Neural cell (in vitro differentiated cells): ENCODE measurements at regions not wholly inside any gene's neighbourhood (a gene's known extent, or its start where the extent isn't known, plus 50 kb on each side); places are given as distances from the start of the nearest gene placed in this dataset.

Experiments
- H2AFZ ChIP-seq: fragments of 200-600, 300-800 bp; sonication (generic), shearing (Covaris generic); 2 replicates; pipeline ENCODE4 v1.6.0; 2014; ENCODE audit warnings: low read depth, mild to moderate bottlenecking, antibody characterized with exemption, low read length, moderate library complexity
- H3F3A ChIP-seq: fragments of 200-600 bp; shearing (Covaris generic); 2 replicates; pipeline ENCODE4 v1.6.1; 2016; ENCODE audit warnings: mild to moderate bottlenecking, moderate library complexity, mixed read lengths, antibody characterized with exemption, low read length; ENCODE audit not compliant: insufficient read depth, poor library complexity, severe bottlenecking
- H3K27ac ChIP-seq: fragments of 200-600, 300-800 bp; sonication (generic), shearing (Covaris generic); 2 replicates; pipeline ENCODE4 v1.5.1; 2014; ENCODE audit warnings: mild to moderate bottlenecking, low read length, moderate library complexity
- H3K27me3 ChIP-seq: fragments of 300-800, 200-600 bp; sonication (generic), shearing (Covaris generic); 2 replicates; pipeline ENCODE4 v1.6.0; 2014; ENCODE audit warnings: mild to moderate bottlenecking, low read depth, low read length, moderate library complexity; ENCODE audit not compliant: insufficient read depth
- H3K36me3 ChIP-seq: fragments of 300-800, 200-600 bp; sonication (generic), shearing (Covaris generic); 2 replicates; pipeline ENCODE4 v1.5.1; 2014; ENCODE audit warnings: mild to moderate bottlenecking, antibody characterized with exemption, low read length, moderate library complexity; ENCODE audit not compliant: insufficient read depth
- H3K4me2 ChIP-seq: fragments of 300-800, 200-600 bp; sonication (generic), shearing (Covaris generic); 2 replicates; pipeline ENCODE4 v1.6.0; 2014; ENCODE audit warnings: mild to moderate bottlenecking, low read length
- H3K4me3 ChIP-seq: fragments of 300-800, 200-600 bp; sonication (generic), shearing (Covaris generic); 2 replicates; pipeline ENCODE4 v1.5.1; 2014; ENCODE audit warnings: mild to moderate bottlenecking, low read length, moderate library complexity
- H3K79me2 ChIP-seq: fragments of 200-600 bp; shearing (Covaris generic); replicated peaks from 2 replicates; pipeline ENCODE4 v1.6.0; 2014; ENCODE audit warnings: mild to moderate bottlenecking, low read length, moderate library complexity; ENCODE audit not compliant: insufficient read depth
- H3K9ac ChIP-seq: fragments of 300-800, 200-600 bp; sonication (generic), shearing (Covaris generic); 2 replicates; pipeline ENCODE4 v1.6.1; 2016; ENCODE audit warnings: mild to moderate bottlenecking, low read length, mixed read lengths
- H3K9me2 ChIP-seq: fragments of 200-600 bp; shearing (Covaris generic); 2 replicates; pipeline ENCODE4 v1.6.1; 2016; ENCODE audit warnings: mild to moderate bottlenecking, low read length, mixed read lengths; ENCODE audit not compliant: insufficient read depth
- H3K9me3 ChIP-seq: fragments of 200-600, 300-800 bp; sonication (generic), shearing (Covaris generic); 2 replicates; pipeline ENCODE4 v1.6.1; 2016; ENCODE audit warnings: mild to moderate bottlenecking, mixed run types, low read length, moderate library complexity, mixed read lengths
- H4K20me1 ChIP-seq: fragments of 200-600 bp; shearing (Covaris generic); 2 replicates; pipeline ENCODE4 v1.6.1; 2016; ENCODE audit warnings: mild to moderate bottlenecking, mixed run types; ENCODE audit not compliant: insufficient read depth
- EP300 ChIP-seq: fragments of 450-650 bp; conservative IDR thresholded peaks from 2 replicates; pipeline ENCODE4 v1.6.1; 2014; ENCODE audit warnings: antibody characterized with exemption, mild to moderate bottlenecking, moderate library complexity; ENCODE audit not compliant: poor library complexity, severe bottlenecking
- EZH2 ChIP-seq: fragments of 200-600, 300-800 bp; shearing (Covaris generic), sonication (generic); IDR thresholded peaks from 2 replicates; pipeline ENCODE4 v1.6.1; 2014; ENCODE audit warnings: antibody characterized with exemption, low read length, borderline replicate concordance, mild to moderate bottlenecking; ENCODE audit not compliant: insufficient read depth, poor library complexity, severe bottlenecking
- MXI1 ChIP-seq: fragments of 450-650 bp; conservative IDR thresholded peaks from 2 replicates; pipeline ENCODE4 v1.6.1; 2014; ENCODE audit warnings: antibody characterized with exemption, mild to moderate bottlenecking; ENCODE audit not compliant: poor library complexity, severe bottlenecking
- POLR2AphosphoS5 ChIP-seq: IDR thresholded peaks from 2 replicates; pipeline ENCODE4 v1.6.1; 2012
- RAD21 ChIP-seq: fragments of 450-650 bp; conservative IDR thresholded peaks from 2 replicates; pipeline ENCODE4 v1.6.1; 2014; ENCODE audit warnings: antibody characterized with exemption, mild to moderate bottlenecking, moderate library complexity
- SMC3 ChIP-seq: fragments of 450-650 bp; conservative IDR thresholded peaks from 2 replicates; pipeline ENCODE4 v1.6.1; 2014; ENCODE audit warnings: antibody characterized with exemption, mild to moderate bottlenecking, moderate library complexity; ENCODE audit not compliant: poor library complexity
- TAF1 ChIP-seq: IDR thresholded peaks from 2 replicates; pipeline ENCODE4 v1.6.1; 2012; ENCODE audit warnings: low read depth
- TF ChIP-seq, protein P1 (sequence below): fragments of 450-650 bp; IDR thresholded peaks from 2 replicates; pipeline ENCODE4 v1.5.1; 2014; ENCODE audit warnings: antibody characterized with exemption, mild to moderate bottlenecking, moderate library complexity; ENCODE audit not compliant: poor library complexity, severe bottlenecking
- TF ChIP-seq, protein P2 (sequence below): IDR thresholded peaks from 2 replicates; pipeline ENCODE4 v1.6.1; 2012; ENCODE audit warnings: borderline replicate concordance

GRCh38 chr18:60599995-60600394, 227.4 kb upstream of the MC4R start:
- no peaks in the 10 kb centered on the region for H3K9me2 ChIP-seq
- TF ChIP-seq SMC3 (no peak), TAF1 (no peak), EZH2 (no peak), RAD21 (no peak)

GRCh38 chr18:60601249-60601648, 228.7 kb upstream of the MC4R start:
- Histone ChIP-seq H3K9ac (no peak overlapping the region), H3K36me3 (no peaks in the 10 kb centered on the region), H3K4me2 (no peak overlapping the region), H3K4me3 (no peak overlapping the region), H2AFZ (no peak overlapping the region), H3K79me2 (no peaks in the 10 kb centered on the region), H3F3A (no peaks in the 10 kb centered on the region), H4K20me1 (no peaks in the 10 kb centered on the region), H3K27ac (no peak overlapping the region), H3K27me3 (no peaks in the 10 kb centered on the region), H3K9me2 (no peaks in the 10 kb centered on the region), H3K9me3 (no peaks in the 10 kb centered on the region)
- TF ChIP-seq SMC3 (no peak), MXI1 (no peak)
- TF ChIP-seq, protein P1, sequence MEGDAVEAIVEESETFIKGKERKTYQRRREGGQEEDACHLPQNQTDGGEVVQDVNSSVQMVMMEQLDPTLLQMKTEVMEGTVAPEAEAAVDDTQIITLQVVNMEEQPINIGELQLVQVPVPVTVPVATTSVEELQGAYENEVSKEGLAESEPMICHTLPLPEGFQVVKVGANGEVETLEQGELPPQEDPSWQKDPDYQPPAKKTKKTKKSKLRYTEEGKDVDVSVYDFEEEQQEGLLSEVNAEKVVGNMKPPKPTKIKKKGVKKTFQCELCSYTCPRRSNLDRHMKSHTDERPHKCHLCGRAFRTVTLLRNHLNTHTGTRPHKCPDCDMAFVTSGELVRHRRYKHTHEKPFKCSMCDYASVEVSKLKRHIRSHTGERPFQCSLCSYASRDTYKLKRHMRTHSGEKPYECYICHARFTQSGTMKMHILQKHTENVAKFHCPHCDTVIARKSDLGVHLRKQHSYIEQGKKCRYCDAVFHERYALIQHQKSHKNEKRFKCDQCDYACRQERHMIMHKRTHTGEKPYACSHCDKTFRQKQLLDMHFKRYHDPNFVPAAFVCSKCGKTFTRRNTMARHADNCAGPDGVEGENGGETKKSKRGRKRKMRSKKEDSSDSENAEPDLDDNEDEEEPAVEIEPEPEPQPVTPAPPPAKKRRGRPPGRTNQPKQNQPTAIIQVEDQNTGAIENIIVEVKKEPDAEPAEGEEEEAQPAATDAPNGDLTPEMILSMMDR, result no peak
- TF ChIP-seq, protein P2, sequence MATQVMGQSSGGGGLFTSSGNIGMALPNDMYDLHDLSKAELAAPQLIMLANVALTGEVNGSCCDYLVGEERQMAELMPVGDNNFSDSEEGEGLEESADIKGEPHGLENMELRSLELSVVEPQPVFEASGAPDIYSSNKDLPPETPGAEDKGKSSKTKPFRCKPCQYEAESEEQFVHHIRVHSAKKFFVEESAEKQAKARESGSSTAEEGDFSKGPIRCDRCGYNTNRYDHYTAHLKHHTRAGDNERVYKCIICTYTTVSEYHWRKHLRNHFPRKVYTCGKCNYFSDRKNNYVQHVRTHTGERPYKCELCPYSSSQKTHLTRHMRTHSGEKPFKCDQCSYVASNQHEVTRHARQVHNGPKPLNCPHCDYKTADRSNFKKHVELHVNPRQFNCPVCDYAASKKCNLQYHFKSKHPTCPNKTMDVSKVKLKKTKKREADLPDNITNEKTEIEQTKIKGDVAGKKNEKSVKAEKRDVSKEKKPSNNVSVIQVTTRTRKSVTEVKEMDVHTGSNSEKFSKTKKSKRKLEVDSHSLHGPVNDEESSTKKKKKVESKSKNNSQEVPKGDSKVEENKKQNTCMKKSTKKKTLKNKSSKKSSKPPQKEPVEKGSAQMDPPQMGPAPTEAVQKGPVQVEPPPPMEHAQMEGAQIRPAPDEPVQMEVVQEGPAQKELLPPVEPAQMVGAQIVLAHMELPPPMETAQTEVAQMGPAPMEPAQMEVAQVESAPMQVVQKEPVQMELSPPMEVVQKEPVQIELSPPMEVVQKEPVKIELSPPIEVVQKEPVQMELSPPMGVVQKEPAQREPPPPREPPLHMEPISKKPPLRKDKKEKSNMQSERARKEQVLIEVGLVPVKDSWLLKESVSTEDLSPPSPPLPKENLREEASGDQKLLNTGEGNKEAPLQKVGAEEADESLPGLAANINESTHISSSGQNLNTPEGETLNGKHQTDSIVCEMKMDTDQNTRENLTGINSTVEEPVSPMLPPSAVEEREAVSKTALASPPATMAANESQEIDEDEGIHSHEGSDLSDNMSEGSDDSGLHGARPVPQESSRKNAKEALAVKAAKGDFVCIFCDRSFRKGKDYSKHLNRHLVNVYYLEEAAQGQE, result no peak

More at GRCh38 chr18:60599995-60600394, 227.4 kb upstream of the MC4R start:
- H3K79me2 ChIP-seq, result no peaks in the 10 kb centered on the region
- no peak overlapping the region for H2AFZ ChIP-seq
- H3K4me2 ChIP-seq, result no peak overlapping the region
- no peaks in the 10 kb centered on the region for H3K27me3 ChIP-seq
- H3F3A ChIP-seq, result no peaks in the 10 kb centered on the region
- no peak overlapping the region for H3K4me3 ChIP-seq
- H3K27ac ChIP-seq, result no peak overlapping the region
- no peak overlapping the region for H3K9ac ChIP-seq
- H3K36me3 ChIP-seq, result no peaks in the 10 kb centered on the region
- no peaks in the 10 kb centered on the region for H4K20me1 ChIP-seq
- H3K9me3 ChIP-seq, result no peaks in the 10 kb centered on the region

DNA sequence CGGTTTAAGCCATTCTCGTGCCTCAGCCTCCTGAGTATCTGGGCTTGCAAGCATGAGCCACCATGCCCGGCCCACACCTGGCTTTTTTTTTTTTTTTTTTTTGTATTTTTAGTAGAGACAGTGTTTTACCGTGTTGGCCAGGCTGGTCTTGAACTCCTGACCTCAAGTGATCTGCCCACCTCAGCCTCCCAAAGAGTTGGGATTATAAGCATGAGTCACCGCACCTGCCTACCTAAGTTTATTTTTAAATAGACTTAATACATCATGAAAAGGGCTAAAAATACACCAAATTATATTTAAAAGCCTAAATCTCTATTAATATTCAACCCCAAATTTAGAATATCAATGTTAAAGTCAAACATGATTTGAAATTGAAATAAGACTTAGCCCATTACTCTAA, 250.8 kb upstream of the MC4R start:
- Histone ChIP-seq H2AFZ (no peak overlapping the region), H3F3A (no peaks in the 10 kb centered on the region), H3K9me2 (no peaks in the 10 kb centered on the region), H3K9ac (no peak overlapping the region), H3K79me2 (no peaks in the 10 kb centered on the region), H3K4me3 (no peak overlapping the region), H3K36me3 (no peaks in the 10 kb centered on the region), H3K27me3 (no peaks in the 10 kb centered on the region), H3K27ac (no peak overlapping the region), H3K4me2 (no peak overlapping the region), H3K9me3 (no peaks in the 10 kb centered on the region), H4K20me1 (no peaks in the 10 kb centered on the region)
- TF ChIP-seq TAF1 (no peak), POLR2AphosphoS5 (no peak), SMC3 (no peak), EP300 (no peak), MXI1 (no peak), EZH2 (no peak), RAD21 (no peak)
- TF ChIP-seq, protein P1, result no peak
- TF ChIP-seq, protein P2, result no peak
